ENCODE measurements at regions not wholly inside any gene's neighbourhood (a gene's known extent, or its start where the extent isn't known, plus 50 kb on each side); places are given as distances from the start of the nearest gene placed in this dataset.

DNA sequence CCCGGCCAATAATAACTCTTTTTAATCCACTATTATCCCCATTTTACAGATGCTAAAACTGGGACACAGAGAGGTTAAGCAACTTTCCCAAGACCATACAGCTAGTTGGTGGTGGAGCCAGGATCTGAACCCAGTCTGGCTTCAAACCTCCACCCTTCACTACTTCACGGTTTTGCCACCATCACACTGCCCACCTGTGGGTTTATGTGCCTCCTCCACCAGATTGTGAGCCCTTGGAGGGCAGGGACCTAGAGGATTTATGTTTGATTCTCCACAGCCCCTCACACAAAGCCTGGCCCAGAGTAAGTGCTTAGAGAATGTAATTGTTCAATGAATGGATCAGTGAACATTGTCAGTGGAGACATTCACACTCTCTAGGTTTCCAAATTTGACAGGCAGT is 153.4 kb upstream of the MYCN start:
- TF ChIP-seq, protein P1, sequence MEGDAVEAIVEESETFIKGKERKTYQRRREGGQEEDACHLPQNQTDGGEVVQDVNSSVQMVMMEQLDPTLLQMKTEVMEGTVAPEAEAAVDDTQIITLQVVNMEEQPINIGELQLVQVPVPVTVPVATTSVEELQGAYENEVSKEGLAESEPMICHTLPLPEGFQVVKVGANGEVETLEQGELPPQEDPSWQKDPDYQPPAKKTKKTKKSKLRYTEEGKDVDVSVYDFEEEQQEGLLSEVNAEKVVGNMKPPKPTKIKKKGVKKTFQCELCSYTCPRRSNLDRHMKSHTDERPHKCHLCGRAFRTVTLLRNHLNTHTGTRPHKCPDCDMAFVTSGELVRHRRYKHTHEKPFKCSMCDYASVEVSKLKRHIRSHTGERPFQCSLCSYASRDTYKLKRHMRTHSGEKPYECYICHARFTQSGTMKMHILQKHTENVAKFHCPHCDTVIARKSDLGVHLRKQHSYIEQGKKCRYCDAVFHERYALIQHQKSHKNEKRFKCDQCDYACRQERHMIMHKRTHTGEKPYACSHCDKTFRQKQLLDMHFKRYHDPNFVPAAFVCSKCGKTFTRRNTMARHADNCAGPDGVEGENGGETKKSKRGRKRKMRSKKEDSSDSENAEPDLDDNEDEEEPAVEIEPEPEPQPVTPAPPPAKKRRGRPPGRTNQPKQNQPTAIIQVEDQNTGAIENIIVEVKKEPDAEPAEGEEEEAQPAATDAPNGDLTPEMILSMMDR (IDR thresholded peaks at IDR 0.05), result no peak
- no peak for TF ChIP-seq POLR2A (IDR thresholded peaks at IDR 0.05)

Measured in body of pancreas (tissue), 4 donors.